ENCODE measurements at regions not wholly inside any gene's neighbourhood (a gene's known extent, or its start where the extent isn't known, plus 50 kb on each side); places are given as distances from the start of the nearest gene placed in this dataset.

- no peak overlapping the region for H3K9ac ChIP-seq (ENCODE audit: low read depth, low read length)
- H3K27ac ChIP-seq (ENCODE audit: low read depth, low read length) = no peak overlapping the region
- no peaks in the 10 kb centered on the region for H3K27me3 ChIP-seq (ENCODE audit: control insufficient read depth, insufficient read depth, low read length)
- no peaks in the 10 kb centered on the region for H3K9me3 ChIP-seq (ENCODE audit: control insufficient read depth, insufficient read depth, low read length)
- H3K4me1 ChIP-seq (ENCODE audit: control insufficient read depth, insufficient read depth, low read length) = peaks cover 21% of the 10 kb centered on the region
- H3K36me3 ChIP-seq (ENCODE audit: control insufficient read depth, insufficient read depth, low read length) = no peaks in the 10 kb centered on the region; the same call in 1 of the 2 replicates
- H3K4me3 ChIP-seq (ENCODE audit: low read depth, low read length) = no peak overlapping the region
Measured at GRCh38 chr6:144768551-144769075, 483.5 kb downstream of the UTRN start.

DNA sequence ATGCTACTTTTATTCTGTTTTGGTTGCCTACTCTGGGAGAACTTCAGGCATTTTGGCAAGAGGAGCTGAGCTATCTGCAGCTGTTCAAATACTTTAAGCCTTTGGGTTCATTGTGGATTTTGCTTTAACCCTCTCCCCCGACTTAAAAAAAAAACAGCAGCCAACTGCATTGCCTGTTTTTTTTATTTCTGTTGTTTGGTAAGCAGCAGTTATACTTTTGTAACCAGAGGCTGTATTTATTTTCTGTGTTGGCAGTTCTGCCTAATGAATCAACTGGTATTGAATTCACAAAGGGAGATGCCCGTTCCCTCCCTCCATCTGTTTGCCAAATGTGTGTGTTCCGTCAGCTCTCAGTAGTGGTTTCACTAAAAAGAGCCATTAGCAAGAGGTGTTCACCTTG, 484.0 kb downstream of the UTRN start:
- peaks cover under 1% of the 10 kb centered on the region; the same call in 1 of the 2 replicates for H3K36me3 ChIP-seq (ENCODE audit: control insufficient read depth, insufficient read depth, low read length)
- H3K4me1 ChIP-seq (ENCODE audit: control insufficient read depth, insufficient read depth, low read length) = peaks cover 21% of the 10 kb centered on the region
- H3K27ac ChIP-seq (ENCODE audit: low read depth, low read length) = no peak overlapping the region
- H3K9ac ChIP-seq (ENCODE audit: low read depth, low read length) = 0 out of 2 replicates have a peak overlapping the region, but pooled peaks have one; percentile 19
- no peaks in the 10 kb centered on the region for H3K27me3 ChIP-seq (ENCODE audit: control insufficient read depth, insufficient read depth, low read length)
- H3K9me3 ChIP-seq (ENCODE audit: control insufficient read depth, insufficient read depth, low read length) = no peaks in the 10 kb centered on the region
- H3K4me3 ChIP-seq (ENCODE audit: low read depth, low read length) = no peak overlapping the region

- Histone ChIP-seq H3K27me3 (ENCODE audit: control insufficient read depth, insufficient read depth, low read length) (no peaks in the 10 kb centered on the region), H3K9me3 (ENCODE audit: control insufficient read depth, insufficient read depth, low read length) (no peaks in the 10 kb centered on the region), H3K27ac (ENCODE audit: low read depth, low read length) (no peak overlapping the region), H3K4me1 (ENCODE audit: control insufficient read depth, insufficient read depth, low read length) (peaks cover 6% of the 10 kb centered on the region), H3K36me3 (ENCODE audit: control insufficient read depth, insufficient read depth, low read length) (peaks cover 11% of the 10 kb centered on the region), H3K4me3 (ENCODE audit: low read depth, low read length) (no peak overlapping the region), H3K9ac (ENCODE audit: low read depth, low read length) (no peak overlapping the region)
Measured at GRCh38 chr6:144776031-144776819, 491.1 kb downstream of the UTRN start.

GRCh38 chr6:144777249-144777648, 492.1 kb downstream of the UTRN start:
- peaks cover 6% of the 10 kb centered on the region for H3K4me1 ChIP-seq (ENCODE audit: control insufficient read depth, insufficient read depth, low read length)
- no peak overlapping the region for H3K9ac ChIP-seq (ENCODE audit: low read depth, low read length)

GRCh38 chr6:144778056-144778455, 492.9 kb downstream of the UTRN start:
- H3K36me3 ChIP-seq (ENCODE audit: control insufficient read depth, insufficient read depth, low read length) = peaks cover 18% of the 10 kb centered on the region

More at GRCh38 chr6:144777249-144777648, 492.1 kb downstream of the UTRN start:
- no peak overlapping the region for H3K27ac ChIP-seq (ENCODE audit: low read depth, low read length)
- no peaks in the 10 kb centered on the region for H3K27me3 ChIP-seq (ENCODE audit: control insufficient read depth, insufficient read depth, low read length)
- H3K4me3 ChIP-seq (ENCODE audit: low read depth, low read length) = no peak overlapping the region
- no peaks in the 10 kb centered on the region for H3K9me3 ChIP-seq (ENCODE audit: control insufficient read depth, insufficient read depth, low read length)
- H3K36me3 ChIP-seq (ENCODE audit: control insufficient read depth, insufficient read depth, low read length) = peaks cover 17% of the 10 kb centered on the region

DNA sequence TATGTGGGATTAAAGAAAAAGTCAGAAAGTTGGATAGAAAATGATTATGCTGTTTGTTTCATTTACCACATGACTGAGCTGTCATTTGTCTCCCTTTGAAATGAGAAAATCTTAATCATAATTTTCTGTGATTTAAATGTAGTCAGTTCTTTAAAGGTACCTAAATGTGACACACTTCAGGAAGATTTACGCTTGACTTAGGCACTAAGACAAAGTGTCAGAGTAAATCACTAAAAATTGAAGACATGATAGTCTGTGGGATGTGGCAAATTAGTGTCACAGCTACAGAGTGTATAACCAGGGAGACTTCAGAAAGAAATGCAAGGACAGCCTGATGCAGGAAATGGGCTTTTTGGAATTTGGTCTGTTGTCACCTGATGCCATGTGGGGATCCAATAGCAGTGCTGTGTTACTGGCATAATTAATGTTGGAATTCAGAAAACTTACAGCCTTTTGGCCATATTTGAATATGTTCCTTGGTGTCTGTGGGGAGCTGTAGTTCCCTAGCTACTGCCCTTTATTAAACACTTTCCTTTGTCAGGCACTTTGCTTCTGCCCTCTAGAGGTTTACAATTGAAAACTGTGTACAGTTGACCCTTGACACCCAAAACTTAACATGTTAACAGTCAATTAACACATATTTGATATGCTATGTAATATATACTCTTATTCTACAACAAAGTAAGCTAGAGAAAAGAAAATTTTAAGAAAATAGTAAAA, 493.8 kb downstream of the UTRN start:
- no peak overlapping the region for H3K4me3 ChIP-seq (ENCODE audit: low read depth, low read length)
- peaks cover 6% of the 10 kb centered on the region for H3K4me1 ChIP-seq (ENCODE audit: control insufficient read depth, insufficient read depth, low read length)
- no peak overlapping the region for H3K9ac ChIP-seq (ENCODE audit: low read depth, low read length)
- no peaks in the 10 kb centered on the region for H3K27me3 ChIP-seq (ENCODE audit: control insufficient read depth, insufficient read depth, low read length)
- H3K27ac ChIP-seq (ENCODE audit: low read depth, low read length) = no peak overlapping the region
- peaks cover 18% of the 10 kb centered on the region for H3K36me3 ChIP-seq (ENCODE audit: control insufficient read depth, insufficient read depth, low read length)
- H3K9me3 ChIP-seq (ENCODE audit: control insufficient read depth, insufficient read depth, low read length) = no peaks in the 10 kb centered on the region

More at GRCh38 chr6:144778056-144778455, 492.9 kb downstream of the UTRN start:
- H3K4me3 ChIP-seq (ENCODE audit: low read depth, low read length) = no peak overlapping the region
- H3K27me3 ChIP-seq (ENCODE audit: control insufficient read depth, insufficient read depth, low read length) = no peaks in the 10 kb centered on the region
- no peaks in the 10 kb centered on the region for H3K9me3 ChIP-seq (ENCODE audit: control insufficient read depth, insufficient read depth, low read length)
- H3K27ac ChIP-seq (ENCODE audit: low read depth, low read length) = no peak overlapping the region
- no peak overlapping the region for H3K9ac ChIP-seq (ENCODE audit: low read depth, low read length)
- peaks cover 6% of the 10 kb centered on the region for H3K4me1 ChIP-seq (ENCODE audit: control insufficient read depth, insufficient read depth, low read length)

- no peaks in the 10 kb centered on the region for H3K27me3 ChIP-seq (ENCODE audit: control insufficient read depth, insufficient read depth, low read length)
- no peak overlapping the region for H3K27ac ChIP-seq (ENCODE audit: low read depth, low read length)
- peaks cover 8% of the 10 kb centered on the region; the same call in 1 of the 2 replicates for H3K36me3 ChIP-seq (ENCODE audit: control insufficient read depth, insufficient read depth, low read length)
- H3K4me3 ChIP-seq (ENCODE audit: low read depth, low read length) = no peak overlapping the region
- H3K4me1 ChIP-seq (ENCODE audit: control insufficient read depth, insufficient read depth, low read length) = peaks cover 6% of the 10 kb centered on the region
- H3K9ac ChIP-seq (ENCODE audit: low read depth, low read length) = no peak overlapping the region
- H3K9me3 ChIP-seq (ENCODE audit: control insufficient read depth, insufficient read depth, low read length) = no peaks in the 10 kb centered on the region
Measured at GRCh38 chr6:144781836-144782235, 496.7 kb downstream of the UTRN start.

- Histone ChIP-seq H3K9me3 (ENCODE audit: control insufficient read depth, insufficient read depth, low read length) (no peaks in the 10 kb centered on the region), H3K27ac (ENCODE audit: low read depth, low read length) (no peak overlapping the region), H3K36me3 (ENCODE audit: control insufficient read depth, insufficient read depth, low read length) (peaks cover 7% of the 10 kb centered on the region; the same call in 1 of the 2 replicates)
Measured at GRCh38 chr6:144782634-144783033, 497.5 kb downstream of the UTRN start.

DNA sequence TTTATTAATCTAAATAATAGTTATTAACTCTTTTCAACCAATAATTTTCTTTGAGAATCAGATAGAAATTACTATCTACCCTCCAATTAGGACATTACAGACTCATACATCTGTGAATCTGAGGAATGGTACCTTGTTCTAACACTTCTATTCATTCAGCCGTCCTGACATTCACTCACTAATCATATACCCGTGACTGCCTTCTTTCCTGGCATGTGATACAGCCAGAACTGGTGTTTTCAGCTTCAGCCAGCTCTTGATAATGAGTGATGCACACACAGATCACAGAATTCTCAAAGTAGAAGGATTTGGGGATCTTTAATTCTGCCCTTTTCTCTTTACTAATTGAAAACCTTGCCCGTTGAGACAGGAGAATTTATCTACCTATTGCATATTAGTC, 499.9 kb downstream of the UTRN start:
- Histone ChIP-seq H3K27me3 (ENCODE audit: control insufficient read depth, insufficient read depth, low read length) (no peaks in the 10 kb centered on the region), H3K9ac (ENCODE audit: low read depth, low read length) (no peak overlapping the region), H3K27ac (ENCODE audit: low read depth, low read length) (no peak overlapping the region), H3K9me3 (ENCODE audit: control insufficient read depth, insufficient read depth, low read length) (no peaks in the 10 kb centered on the region), H3K36me3 (ENCODE audit: control insufficient read depth, insufficient read depth, low read length) (peaks cover 15% of the 10 kb centered on the region), H3K4me1 (ENCODE audit: control insufficient read depth, insufficient read depth, low read length) (no peaks in the 10 kb centered on the region), H3K4me3 (ENCODE audit: low read depth, low read length) (no peak overlapping the region)

More at GRCh38 chr6:144782634-144783033, 497.5 kb downstream of the UTRN start:
- H3K27me3 ChIP-seq (ENCODE audit: control insufficient read depth, insufficient read depth, low read length) = no peaks in the 10 kb centered on the region
- H3K4me1 ChIP-seq (ENCODE audit: control insufficient read depth, insufficient read depth, low read length) = peaks cover 6% of the 10 kb centered on the region
- no peak overlapping the region for H3K9ac ChIP-seq (ENCODE audit: low read depth, low read length)
- H3K4me3 ChIP-seq (ENCODE audit: low read depth, low read length) = no peak overlapping the region

- H3K4me3 ChIP-seq (ENCODE audit: low read depth, low read length) = no peak overlapping the region
- H3K9me3 ChIP-seq (ENCODE audit: control insufficient read depth, insufficient read depth, low read length) = no peaks in the 10 kb centered on the region
- H3K27me3 ChIP-seq (ENCODE audit: control insufficient read depth, insufficient read depth, low read length) = no peaks in the 10 kb centered on the region
- H3K27ac ChIP-seq (ENCODE audit: low read depth, low read length) = no peak overlapping the region
- no peak overlapping the region for H3K9ac ChIP-seq (ENCODE audit: low read depth, low read length)
- peaks cover 13% of the 10 kb centered on the region for H3K36me3 ChIP-seq (ENCODE audit: control insufficient read depth, insufficient read depth, low read length)
- no peaks in the 10 kb centered on the region for H3K4me1 ChIP-seq (ENCODE audit: control insufficient read depth, insufficient read depth, low read length)
Measured at GRCh38 chr6:144786825-144787224, 501.7 kb downstream of the UTRN start.

DNA sequence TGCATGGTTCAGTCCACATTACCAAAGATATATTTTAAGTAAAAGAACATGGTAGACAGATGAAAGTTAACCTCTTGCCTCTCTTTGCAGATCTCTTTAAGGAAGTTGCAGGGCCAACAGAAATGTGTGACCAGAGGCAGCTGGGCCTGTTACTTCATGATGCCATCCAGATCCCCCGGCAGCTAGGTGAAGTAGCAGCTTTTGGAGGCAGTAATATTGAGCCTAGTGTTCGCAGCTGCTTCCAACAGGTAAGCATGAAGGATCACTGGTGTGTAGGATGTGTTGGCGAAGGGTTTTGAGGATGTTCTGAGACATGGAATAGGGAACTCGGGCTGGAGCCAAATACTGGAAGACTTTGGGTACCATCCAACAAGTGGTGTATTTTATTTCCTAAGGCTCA, 508.6 kb downstream of the UTRN start:
- Histone ChIP-seq H3K9ac (ENCODE audit: low read depth, low read length) (no peak overlapping the region), H3K9me3 (ENCODE audit: control insufficient read depth, insufficient read depth, low read length) (no peaks in the 10 kb centered on the region), H3K36me3 (ENCODE audit: control insufficient read depth, insufficient read depth, low read length) (peaks cover 37% of the 10 kb centered on the region), H3K4me1 (ENCODE audit: control insufficient read depth, insufficient read depth, low read length) (no peaks in the 10 kb centered on the region), H3K27me3 (ENCODE audit: control insufficient read depth, insufficient read depth, low read length) (no peaks in the 10 kb centered on the region), H3K27ac (ENCODE audit: low read depth, low read length) (no peak overlapping the region), H3K4me3 (ENCODE audit: low read depth, low read length) (no peak overlapping the region)

All from HUES48 (cell line).